Astrocyte of the cerebellum (primary cell): ENCODE measurements at regions not wholly inside any gene's neighbourhood (a gene's known extent, or its start where the extent isn't known, plus 50 kb on each side); places are given as distances from the start of the nearest gene placed in this dataset.

ENCODE experiments used
- DNase-seq: peaks from one replicate; pipeline ENCODE4 v3.0.0-alpha.2; 2011; ENCODE audit warnings: low read depth
- H3K4me3 ChIP-seq: 2 replicates; pipeline ENCODE4 v1.5.1; 2011; ENCODE audit warnings: mild to moderate bottlenecking, low read depth, low read length, moderate library complexity
- in situ Hi-C: cut with HindIII; loops from 2 replicates; pipeline ENCODE4 v1.10.0; 2017; ENCODE audit warnings: low sequenced_read_pairs
- TF ChIP-seq, protein P1 (sequence below): IDR thresholded peaks from 2 replicates; pipeline ENCODE4 v1.5.1; 2012; ENCODE audit warnings: low read length, low read depth, moderate library complexity, mild to moderate bottlenecking; ENCODE audit errors: missing control alignments

DNA sequence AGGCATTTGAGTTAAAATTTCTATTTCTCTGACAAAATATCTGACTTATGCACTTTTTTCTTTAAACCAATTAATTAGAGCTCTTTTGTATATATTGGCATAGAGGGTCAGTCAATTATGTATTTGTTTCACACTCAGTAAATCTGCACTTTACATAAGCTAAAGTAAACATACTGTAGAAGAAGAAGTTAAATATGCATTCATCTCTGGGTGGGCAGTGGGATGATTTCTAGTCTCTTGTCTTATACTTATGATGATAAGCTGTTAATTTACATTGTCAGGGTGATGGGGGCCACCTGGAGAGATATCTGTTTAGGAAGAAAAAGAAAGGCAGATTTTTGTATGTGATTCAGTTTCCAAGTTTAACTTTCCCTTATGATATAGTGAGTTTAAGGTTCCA lies 330.8 kb downstream of the IPO8 start:
- TF ChIP-seq, protein P1, sequence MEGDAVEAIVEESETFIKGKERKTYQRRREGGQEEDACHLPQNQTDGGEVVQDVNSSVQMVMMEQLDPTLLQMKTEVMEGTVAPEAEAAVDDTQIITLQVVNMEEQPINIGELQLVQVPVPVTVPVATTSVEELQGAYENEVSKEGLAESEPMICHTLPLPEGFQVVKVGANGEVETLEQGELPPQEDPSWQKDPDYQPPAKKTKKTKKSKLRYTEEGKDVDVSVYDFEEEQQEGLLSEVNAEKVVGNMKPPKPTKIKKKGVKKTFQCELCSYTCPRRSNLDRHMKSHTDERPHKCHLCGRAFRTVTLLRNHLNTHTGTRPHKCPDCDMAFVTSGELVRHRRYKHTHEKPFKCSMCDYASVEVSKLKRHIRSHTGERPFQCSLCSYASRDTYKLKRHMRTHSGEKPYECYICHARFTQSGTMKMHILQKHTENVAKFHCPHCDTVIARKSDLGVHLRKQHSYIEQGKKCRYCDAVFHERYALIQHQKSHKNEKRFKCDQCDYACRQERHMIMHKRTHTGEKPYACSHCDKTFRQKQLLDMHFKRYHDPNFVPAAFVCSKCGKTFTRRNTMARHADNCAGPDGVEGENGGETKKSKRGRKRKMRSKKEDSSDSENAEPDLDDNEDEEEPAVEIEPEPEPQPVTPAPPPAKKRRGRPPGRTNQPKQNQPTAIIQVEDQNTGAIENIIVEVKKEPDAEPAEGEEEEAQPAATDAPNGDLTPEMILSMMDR = no peak
- no peak overlapping the region for H3K4me3 ChIP-seq
- DNase-seq = no peak
- in situ Hi-C loops = no loop called here

DNA sequence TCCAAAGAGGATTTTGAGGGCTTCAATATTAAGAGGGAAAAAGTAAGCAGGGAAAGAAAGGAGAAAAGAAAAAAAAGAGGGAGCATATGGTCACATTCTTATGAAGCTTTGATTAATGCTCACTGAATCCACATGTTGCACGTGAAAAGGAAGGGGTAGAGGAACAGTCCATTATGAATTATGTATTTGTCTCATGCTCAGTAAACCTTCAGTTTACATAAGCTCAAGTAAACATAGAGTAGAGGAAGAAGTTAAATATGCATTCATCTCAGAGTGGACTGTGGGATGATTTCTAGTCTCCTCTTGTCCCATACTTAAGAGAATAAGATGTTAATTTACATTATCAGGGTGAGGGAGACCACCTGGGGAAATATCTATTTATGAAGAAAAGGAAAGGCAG lies 334.5 kb downstream of the IPO8 start:
- H3K4me3 ChIP-seq = no peak overlapping the region
- DNase-seq = no peak
- in situ Hi-C loops = no loop called here
- TF ChIP-seq, protein P1 = no peak

DNA sequence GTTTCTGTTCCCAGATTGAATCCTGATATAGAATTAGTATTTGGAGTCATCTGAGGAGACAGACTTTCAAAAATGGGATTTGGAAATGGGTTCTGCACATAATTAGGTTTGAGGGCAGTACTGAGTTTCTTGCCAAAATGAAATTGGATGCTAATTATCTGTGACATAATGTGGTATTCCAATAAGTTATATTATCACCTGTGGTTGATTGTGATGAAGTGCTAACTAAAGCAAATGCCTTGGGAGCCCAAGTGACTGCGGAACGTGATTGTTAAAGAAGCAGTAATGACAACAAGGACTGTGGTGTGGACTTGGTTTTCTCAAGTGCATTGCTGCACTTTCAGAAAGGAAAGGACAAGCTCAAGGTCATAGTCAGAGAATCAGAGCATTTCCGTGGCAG lies 337.0 kb downstream of the IPO8 start:
- in situ Hi-C loops = no loop called here
- no peak overlapping the region for H3K4me3 ChIP-seq
- TF ChIP-seq, protein P1 = no peak
- DNase-seq = no peak

DNA sequence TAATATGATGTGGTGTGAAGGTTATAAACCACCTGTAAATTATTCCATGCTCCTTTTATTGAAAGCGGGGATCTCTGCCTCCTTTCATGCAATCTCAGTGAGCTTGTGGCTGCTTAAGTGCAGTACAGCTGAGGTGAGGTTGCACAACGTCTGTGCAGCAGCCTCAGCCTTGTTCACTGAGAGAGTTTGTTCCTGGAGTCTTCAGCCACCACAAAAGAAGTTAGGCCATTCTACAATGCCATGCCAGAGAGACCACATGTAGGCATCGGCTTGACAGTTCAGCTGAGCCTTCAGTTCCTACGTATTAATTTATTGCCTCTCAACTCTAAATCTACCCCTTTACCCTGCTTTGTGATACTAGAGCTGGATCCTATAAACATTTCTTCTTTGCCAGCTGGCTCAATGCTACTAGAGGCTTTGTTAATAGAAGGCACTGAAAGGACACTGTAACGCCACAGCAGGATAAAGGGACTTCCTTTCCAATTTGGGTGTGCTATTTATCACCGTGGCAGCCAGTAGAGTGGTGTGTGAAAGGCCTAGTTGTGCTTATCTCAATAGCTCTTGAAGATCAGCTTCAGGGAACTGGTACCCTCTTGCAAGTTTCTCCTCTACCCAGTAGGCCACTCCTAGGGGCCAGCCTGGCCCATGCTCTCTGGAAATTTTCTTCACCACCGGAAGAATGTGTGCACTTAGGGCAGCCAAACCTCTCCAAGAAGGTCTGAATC lies 337.7 kb downstream of the IPO8 start:
- H3K4me3 ChIP-seq = no peak overlapping the region
- in situ Hi-C loops = no loop called here
- DNase-seq = no peak
- TF ChIP-seq, protein P1 = no peak

DNA sequence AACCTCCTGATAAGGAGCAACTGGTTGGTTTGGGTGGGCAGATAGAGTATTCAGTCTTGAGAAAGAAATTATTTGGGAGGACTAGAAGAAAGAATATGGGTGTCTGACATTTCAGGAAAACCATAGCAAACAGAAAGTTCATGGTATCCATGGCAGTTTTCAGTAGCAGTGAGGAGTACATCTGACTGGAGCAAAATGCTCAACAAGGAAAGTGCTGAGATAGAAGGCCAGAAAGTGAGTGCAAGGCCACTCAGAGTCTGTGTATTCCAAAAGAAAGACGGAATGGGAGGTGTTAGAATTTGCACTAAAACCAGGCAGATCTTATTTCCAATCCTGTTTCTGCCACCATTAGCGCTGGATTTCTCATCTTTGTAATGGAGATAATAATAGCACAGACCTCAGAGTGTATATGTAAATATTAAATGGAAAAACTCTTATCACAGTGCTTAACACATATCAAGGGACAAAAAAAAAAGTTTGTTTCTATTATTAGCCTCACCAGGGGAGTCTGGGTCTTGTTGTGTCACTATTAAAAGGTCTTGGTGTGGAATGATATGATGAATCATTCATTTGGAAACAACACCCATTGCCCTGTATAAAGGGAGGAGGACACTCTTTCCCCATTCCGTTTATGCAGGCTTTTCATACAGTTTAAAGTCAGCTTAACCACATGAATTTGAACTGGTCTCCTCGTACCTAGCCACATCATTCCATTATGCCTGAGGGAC lies 349.8 kb downstream of the IPO8 start:
- DNase-seq = no peak
- H3K4me3 ChIP-seq = no peak overlapping the region
- TF ChIP-seq, protein P1 = no peak
- in situ Hi-C loops = no loop called here

DNA sequence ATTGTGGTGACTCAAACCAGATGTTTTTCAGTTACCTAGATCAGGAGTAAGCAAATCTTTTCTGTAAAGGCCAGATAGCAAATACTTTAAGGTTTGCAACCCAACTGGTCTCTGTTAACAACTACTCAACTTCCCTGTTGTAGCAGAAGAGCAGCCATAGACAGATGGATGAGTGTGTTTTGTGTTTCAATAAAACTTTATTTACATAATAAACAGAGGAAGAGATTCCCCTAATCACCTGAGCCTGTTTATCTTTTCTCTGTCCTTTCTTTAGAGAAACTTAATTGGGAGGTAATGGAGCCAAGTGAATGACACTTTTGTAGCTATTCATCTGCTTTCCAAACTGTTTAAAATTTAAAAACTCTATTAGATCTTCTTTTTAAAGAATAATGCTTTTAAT lies 365.1 kb downstream of the IPO8 start:
- in situ Hi-C loops = no loop called here
- no peak for DNase-seq
- TF ChIP-seq, protein P1 = no peak
- H3K4me3 ChIP-seq = no peak overlapping the region
